Breast epithelium (tissue), 3 donors: ENCODE measurements at regions not wholly inside any gene's neighbourhood (a gene's known extent, or its start where the extent isn't known, plus 50 kb on each side); places are given as distances from the start of the nearest gene placed in this dataset.

Source experiments
- POLR2A ChIP-seq: fragments of 450-650 bp; IDR thresholded peaks from one replicate; pipeline ENCODE4 v1.6.1; 2016; ENCODE audit warnings: antibody characterized with exemption, mild to moderate bottlenecking, moderate library complexity
- POLR2AphosphoS5 ChIP-seq, 3 donors: sonication (generic); formaldehyde crosslinking; IDR thresholded peaks; one replicate each; pipeline ENCODE4 v1.6.1; 2017; ENCODE audit warnings: antibody characterized with exemption in 3 of 3

DNA sequence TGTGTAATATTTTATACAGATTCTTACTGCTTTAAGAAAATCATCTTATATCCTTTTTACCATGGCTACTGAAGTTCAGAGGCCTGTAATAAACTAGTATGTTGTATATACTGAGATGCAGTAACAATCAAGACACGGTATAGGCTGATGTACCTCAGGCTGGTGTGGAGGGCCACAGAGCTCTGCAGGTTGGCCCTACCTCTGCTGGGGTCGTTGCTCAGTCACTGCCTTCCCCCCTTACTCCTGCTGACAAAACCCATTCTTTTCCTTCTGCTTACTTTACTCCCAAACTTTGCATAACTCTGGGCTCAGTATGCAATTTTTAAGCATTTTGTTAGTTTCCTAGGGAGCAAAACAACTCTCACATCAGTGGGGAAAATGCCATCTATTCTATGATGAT lies 200.1 kb upstream of the FOXP2 start:
- TF ChIP-seq POLR2A, result no peak
- no peak for TF ChIP-seq POLR2AphosphoS5 (IDR thresholded peaks at IDR 0.05)
